ENCODE measurements at regions not wholly inside any gene's neighbourhood (a gene's known extent, or its start where the extent isn't known, plus 50 kb on each side); places are given as distances from the start of the nearest gene placed in this dataset.

GRCh38 chr3:62950210-62950609 is 75.0 kb upstream of the CADPS start:
- TF ChIP-seq, protein P1, sequence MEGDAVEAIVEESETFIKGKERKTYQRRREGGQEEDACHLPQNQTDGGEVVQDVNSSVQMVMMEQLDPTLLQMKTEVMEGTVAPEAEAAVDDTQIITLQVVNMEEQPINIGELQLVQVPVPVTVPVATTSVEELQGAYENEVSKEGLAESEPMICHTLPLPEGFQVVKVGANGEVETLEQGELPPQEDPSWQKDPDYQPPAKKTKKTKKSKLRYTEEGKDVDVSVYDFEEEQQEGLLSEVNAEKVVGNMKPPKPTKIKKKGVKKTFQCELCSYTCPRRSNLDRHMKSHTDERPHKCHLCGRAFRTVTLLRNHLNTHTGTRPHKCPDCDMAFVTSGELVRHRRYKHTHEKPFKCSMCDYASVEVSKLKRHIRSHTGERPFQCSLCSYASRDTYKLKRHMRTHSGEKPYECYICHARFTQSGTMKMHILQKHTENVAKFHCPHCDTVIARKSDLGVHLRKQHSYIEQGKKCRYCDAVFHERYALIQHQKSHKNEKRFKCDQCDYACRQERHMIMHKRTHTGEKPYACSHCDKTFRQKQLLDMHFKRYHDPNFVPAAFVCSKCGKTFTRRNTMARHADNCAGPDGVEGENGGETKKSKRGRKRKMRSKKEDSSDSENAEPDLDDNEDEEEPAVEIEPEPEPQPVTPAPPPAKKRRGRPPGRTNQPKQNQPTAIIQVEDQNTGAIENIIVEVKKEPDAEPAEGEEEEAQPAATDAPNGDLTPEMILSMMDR (IDR thresholded peaks at IDR 0.05): no peak
- no peak for TF ChIP-seq POLR2A (IDR thresholded peaks at IDR 0.05)

All from tibial nerve (tissue), 3 donors.